ENCODE measurements at regions not wholly inside any gene's neighbourhood (a gene's known extent, or its start where the extent isn't known, plus 50 kb on each side); places are given as distances from the start of the nearest gene placed in this dataset.

- H3K4me1 ChIP-seq, result peaks cover 0 to 24% (median 0%) of the 10 kb centered on the region in 3 donors
- no peaks in the 10 kb centered on the region for H3K27me3 ChIP-seq
- ATAC-seq, result no peak
- H3K4me3 ChIP-seq, result no peak overlapping the region
- TF ChIP-seq CTCF (IDR thresholded peaks at IDR 0.05) (no peak), POLR2AphosphoS5 (IDR thresholded peaks at IDR 0.05) (no peak), EP300 (IDR thresholded peaks at IDR 0.05) (no peak), POLR2A (IDR thresholded peaks at IDR 0.05) (no peak)
- no peaks in the 10 kb centered on the region for H3K36me3 ChIP-seq
- WGBS, 2 donors (ENCODE audit: low coverage in 1 of 2), result 82 to 96% methylated on average over 3 to 9 of the region's 9 CpGs
- H3K27ac ChIP-seq, result no peak overlapping the region
- no peaks in the 10 kb centered on the region for H3K9me3 ChIP-seq
Measured at GRCh38 chr6:168896321-168896720, 357.3 kb downstream of the THBS2 start.

GRCh38 chr6:168895102-168895812 lies 358.4 kb downstream of the THBS2 start:
- Histone ChIP-seq H3K27me3 (no peaks in the 10 kb centered on the region), H3K4me1 (peaks cover 0 to 33% (median 0%) of the 10 kb centered on the region in 3 donors), H3K9me3 (no peaks in the 10 kb centered on the region), H3K4me3 (peak overlapping the region in 1 of 2 donors; percentile 24), H3K36me3 (no peaks in the 10 kb centered on the region), H3K27ac (no peak overlapping the region)
- 14 to 17% methylated on average over 13 of the region's 17 CpGs for WGBS, 2 donors (ENCODE audit: low coverage in 1 of 2)
- peak; percentile 75 for ATAC-seq
- no peak for TF ChIP-seq POLR2AphosphoS5 (IDR thresholded peaks at IDR 0.05)
- peak in 3 of 4 experiments; percentile 89 to 93 (median 91) for TF ChIP-seq CTCF (IDR thresholded peaks at IDR 0.05)

- TF ChIP-seq POLR2AphosphoS5 (IDR thresholded peaks at IDR 0.05), result no peak
- no peak for TF ChIP-seq POLR2A (IDR thresholded peaks at IDR 0.05)
- TF ChIP-seq CTCF (IDR thresholded peaks at IDR 0.05), result no peak
- TF ChIP-seq EP300 (IDR thresholded peaks at IDR 0.05), result no peak
- H3K4me1 ChIP-seq, result peaks cover 0 to 38% (median 0%) of the 10 kb centered on the region in 3 donors
- no peak for ATAC-seq
- H3K27ac ChIP-seq, result no peak overlapping the region
- H3K4me3 ChIP-seq, result no peak overlapping the region
- no peaks in the 10 kb centered on the region for H3K36me3 ChIP-seq
- no CpG with 5 or more reads among the region's 5 CpGs for WGBS, 2 donors (ENCODE audit: low coverage in 1 of 2)
- H3K27me3 ChIP-seq, result no peaks in the 10 kb centered on the region
- H3K9me3 ChIP-seq, result no peaks in the 10 kb centered on the region
Measured at GRCh38 chr6:168892031-168892430, 361.6 kb downstream of the THBS2 start.

GRCh38 chr6:168890981-168891365 lies 362.7 kb downstream of the THBS2 start:
- Histone ChIP-seq H3K27ac (no peak overlapping the region), H3K4me1 (peaks cover 0 to 38% (median 0%) of the 10 kb centered on the region in 3 donors), H3K4me3 (no peak overlapping the region), H3K9me3 (no peaks in the 10 kb centered on the region), H3K27me3 (no peaks in the 10 kb centered on the region), H3K36me3 (no peaks in the 10 kb centered on the region)
- WGBS, 2 donors (ENCODE audit: low coverage in 1 of 2), result 70 to 95% methylated on average over 3 of the region's 3 CpGs
- ATAC-seq, result no peak
- TF ChIP-seq POLR2AphosphoS5 (IDR thresholded peaks at IDR 0.05) (no peak), EP300 (IDR thresholded peaks at IDR 0.05) (no peak), POLR2A (IDR thresholded peaks at IDR 0.05) (no peak), CTCF (IDR thresholded peaks at IDR 0.05) (no peak)

- no peak for ATAC-seq
- no peaks in the 10 kb centered on the region for H3K9me3 ChIP-seq
- WGBS, 2 donors (ENCODE audit: low coverage in 1 of 2), result 45 to 81% methylated on average over 2 to 9 of the region's 26 CpGs
- no peak overlapping the region for H3K4me3 ChIP-seq
- H3K27ac ChIP-seq, result no peak overlapping the region
- peaks cover 0 to 32% (median 0%) of the 10 kb centered on the region in 3 donors for H3K4me1 ChIP-seq
- TF ChIP-seq EP300 (IDR thresholded peaks at IDR 0.05), result no peak
- no peak for TF ChIP-seq POLR2AphosphoS5 (IDR thresholded peaks at IDR 0.05)
- no peak for TF ChIP-seq CTCF (IDR thresholded peaks at IDR 0.05)
- no peak for TF ChIP-seq POLR2A (IDR thresholded peaks at IDR 0.05)
- H3K36me3 ChIP-seq, result no peaks in the 10 kb centered on the region
- no peaks in the 10 kb centered on the region for H3K27me3 ChIP-seq
Measured at GRCh38 chr6:168890306-168890980, 363.2 kb downstream of the THBS2 start.

Data from gastroesophageal sphincter (tissue), 4 donors.